NOMO-1 treated with DMSO at 0.1 percent for 48 hours (cell line): ENCODE measurements at regions not wholly inside any gene's neighbourhood (a gene's known extent, or its start where the extent isn't known, plus 50 kb on each side); places are given as distances from the start of the nearest gene placed in this dataset.
"Not testable (repeated sequence)": the region's sequence is repeated elsewhere in the genome, so short reads cannot be mapped to it uniquely, and the experiment has no call there.

ENCODE experiments used
- DNase-seq: peaks from one replicate; lab custom pipeline; 2025; ENCODE audit not compliant: unreplicated experiment; lab: John Stamatoyannopoulos, UW

DNA sequence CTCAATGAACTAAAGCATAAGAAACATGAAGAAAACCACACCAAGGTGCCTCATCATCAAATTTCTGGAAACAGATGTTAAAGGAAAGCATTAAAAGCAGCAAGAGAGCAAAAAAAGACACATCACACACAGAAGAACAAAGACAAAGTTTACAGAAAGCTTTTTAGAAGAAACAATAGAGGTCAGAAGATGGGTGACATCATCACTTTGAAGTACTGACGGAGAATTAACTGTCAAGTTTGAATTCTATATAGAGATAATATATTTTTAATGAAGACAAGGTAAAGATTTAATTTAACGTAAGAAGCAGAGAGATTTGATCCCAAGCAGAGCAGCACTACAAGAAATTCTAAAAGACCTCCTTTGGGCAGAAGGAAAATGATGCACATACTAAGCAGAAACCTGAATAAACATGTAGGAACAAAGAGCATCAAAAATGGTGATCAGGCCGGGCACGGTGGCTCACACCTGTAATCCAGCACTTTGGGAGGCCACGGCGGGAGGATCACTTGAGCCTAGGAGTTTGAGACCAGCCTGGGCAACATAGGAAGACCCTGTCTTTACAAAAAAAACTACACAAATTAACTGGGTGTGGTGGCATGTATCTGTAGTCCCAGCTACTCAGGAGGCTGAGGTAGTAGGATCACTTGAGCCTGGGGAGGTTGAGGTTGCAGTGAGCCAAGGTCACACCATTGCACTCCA, 63.3 kb upstream of the RTL6 start:
- DNase-seq: no peak

DNA sequence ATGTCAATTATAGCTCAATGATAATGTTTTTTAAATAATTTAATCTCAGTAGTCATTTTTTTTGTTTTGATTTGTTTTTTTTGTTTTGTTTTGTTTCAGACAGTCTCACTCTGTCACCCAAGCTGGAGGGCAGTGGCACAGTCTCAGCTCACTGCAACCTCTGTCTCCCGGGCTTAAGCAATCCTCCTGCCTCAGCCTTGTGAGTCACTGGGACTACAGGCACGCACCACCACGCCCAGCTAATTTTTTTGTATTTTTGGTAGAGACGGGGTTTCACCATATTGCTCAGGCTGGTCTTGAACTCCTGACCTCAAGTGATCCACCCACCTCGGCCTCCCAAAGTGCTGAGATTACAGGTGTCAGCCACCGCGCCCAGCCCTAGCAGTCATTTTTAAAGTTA, 60.6 kb upstream of the RTL6 start:
- DNase-seq: peak; percentile 4

DNA sequence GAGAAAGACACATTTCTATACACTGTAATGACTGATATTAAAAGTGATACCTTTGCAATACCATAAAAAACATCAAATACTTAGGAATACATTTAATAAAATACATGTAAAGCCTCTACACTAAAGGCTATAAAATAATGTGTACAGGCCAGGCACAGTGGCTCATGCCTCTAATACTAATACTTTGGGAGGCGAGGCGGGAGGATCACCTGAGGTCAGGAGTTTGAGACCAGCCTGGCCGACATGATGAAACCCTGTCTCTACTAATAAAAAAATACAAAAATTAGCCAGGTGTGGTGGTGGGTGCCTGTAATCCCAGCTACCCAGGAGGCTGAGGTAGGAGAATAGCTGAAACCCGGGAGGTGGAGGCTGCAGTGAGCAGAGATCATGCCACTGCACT, 59.8 kb upstream of the RTL6 start:
- DNase-seq: not testable (repeated sequence)

DNA sequence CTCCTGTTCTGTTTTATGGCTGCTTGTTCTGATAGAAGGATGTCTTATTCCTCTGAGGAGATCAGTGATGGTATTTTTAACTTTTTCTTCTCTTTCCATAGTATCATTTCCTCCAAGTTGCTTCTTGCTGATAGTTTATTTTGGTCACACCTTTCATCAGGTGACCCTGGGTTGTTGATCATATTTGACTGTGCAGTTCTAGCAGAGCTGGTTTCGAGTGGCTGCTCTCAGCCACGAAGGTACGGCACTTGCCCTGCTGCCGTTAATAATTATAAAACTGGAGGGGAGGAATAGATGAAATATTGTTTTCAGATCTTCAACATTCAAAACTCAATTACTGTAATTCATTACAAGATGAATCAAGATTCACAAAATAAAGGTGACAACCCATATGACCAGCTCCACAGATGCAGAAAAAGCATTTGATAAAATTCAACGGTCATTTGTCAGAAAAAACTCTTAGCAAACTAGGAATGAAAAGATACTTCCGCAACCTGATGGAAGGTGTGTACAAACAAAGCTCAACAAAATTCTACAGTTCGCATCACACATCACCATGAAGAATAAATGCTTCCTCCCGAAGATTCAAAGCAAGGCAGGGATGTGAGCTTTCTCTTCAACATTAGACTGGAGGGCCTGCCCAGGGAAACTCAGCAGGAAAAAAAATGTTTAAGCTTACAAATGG, 59.2 kb upstream of the RTL6 start:
- no peak for DNase-seq

DNA sequence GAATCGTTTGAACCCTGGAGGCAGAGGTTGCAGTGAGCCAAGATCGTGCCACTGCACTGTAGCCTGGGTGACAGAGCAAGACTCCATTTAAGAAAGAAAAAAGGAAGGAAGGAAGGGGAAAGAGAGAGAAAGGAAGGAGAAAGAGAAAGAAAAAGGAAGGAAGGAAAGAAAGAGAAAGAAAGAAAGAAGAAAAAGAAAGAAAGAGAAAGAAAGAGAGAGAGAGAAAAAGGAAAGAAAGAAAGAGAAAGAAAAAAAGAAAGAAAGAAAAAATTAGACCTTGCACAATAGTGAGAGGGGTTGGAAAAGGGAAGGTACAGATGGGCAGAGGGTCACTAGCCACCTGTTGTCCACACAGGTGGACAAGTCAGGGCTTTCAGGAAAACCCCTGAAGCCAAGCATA, 57.6 kb upstream of the RTL6 start:
- no peak for DNase-seq

DNA sequence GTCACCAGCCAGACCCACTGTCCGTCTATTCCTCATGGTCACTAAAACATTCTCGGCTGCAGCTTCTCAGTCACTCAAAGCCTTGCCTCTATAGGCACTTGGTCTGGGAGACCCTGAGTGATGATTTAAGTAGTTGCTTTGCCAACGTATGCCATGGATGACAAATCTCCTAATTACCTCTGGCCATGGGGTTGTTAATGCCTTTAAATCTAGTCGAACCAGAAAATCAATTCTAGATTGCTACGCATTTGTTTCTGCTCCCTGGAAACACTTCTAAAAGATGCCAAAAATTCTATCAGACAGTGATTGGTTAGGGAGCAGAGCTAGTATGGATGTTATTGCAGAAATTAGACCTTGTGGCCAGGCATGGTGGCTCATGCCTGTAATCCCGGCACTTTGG, 57.0 kb upstream of the RTL6 start:
- no peak for DNase-seq

DNA sequence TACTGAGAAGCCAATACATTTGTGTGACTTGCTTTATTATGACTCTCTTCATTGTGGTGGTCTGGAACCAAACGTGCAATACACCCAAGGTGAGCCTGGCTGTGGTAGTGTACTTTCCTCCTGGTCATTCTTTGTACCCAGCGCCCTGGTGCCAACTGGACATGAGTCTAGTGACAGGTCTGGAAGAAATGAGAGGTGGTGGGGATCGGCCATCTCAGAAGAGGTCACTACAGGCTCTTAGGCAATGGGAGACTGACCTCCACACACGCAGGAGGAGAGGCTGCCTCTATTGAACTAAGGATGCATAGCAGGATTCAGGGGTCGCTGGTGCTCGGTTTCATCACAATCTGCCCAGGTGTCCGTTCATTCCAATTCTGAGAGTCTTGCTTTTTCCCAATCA, 56.4 kb upstream of the RTL6 start:
- no peak for DNase-seq

DNA sequence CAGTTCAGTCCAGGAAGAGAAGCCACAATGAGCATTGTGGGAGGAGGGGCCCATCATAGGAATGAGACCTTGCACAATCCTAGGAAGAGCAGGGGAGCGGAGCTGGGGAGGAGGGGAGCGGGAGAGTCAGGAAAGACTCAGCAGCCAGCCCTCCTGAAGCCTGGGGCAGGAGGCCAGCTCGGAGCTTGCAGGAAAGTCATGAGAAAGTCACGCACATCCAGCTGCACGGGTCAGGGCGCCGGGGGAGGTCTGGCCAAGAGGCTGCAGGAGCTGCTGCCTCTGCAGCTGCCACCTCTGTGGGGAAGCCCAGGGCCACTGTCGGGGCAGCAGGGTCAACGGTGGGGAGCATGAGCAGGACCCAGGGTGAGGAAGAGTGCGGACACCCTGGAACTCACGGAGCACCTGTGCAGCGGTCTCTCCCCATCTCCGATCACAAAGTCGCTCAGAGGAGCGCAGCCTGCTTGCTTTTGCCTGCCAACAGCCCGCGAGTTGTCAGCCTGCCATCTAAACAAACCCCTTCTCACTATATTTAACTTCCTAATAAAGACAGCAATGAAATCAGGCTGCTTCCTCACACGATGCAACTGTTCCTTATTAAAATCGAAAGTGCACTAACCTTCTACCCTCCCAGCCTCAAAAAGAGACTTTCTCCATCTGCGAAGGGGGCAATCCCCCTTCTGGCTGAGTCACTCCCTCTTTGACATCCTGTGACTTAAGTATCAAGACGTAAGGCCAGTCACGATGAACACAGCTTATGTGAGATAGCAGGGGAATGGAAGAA, 52.9 kb upstream of the RTL6 start:
- DNase-seq: peak; percentile 72

DNA sequence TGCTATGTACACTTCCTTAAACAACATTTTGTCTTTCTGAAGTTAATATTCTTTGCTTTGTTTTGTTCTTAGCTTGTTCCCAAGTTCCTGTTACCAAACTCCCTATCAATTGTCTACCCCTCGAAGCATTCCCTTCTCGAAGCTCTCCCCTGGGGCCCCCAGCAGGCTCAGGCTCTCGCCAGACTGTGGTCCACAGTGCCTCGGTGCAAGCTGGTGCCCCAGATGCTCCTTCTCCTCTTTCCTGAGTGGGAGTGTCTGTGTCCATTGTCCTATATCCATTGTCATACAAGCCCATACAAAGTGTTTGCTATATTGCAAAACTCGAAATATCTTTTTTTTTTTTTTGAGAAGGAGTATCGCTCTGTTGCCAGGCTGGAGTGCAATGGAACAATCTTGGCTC, 51.7 kb upstream of the RTL6 start:
- no peak for DNase-seq

DNA sequence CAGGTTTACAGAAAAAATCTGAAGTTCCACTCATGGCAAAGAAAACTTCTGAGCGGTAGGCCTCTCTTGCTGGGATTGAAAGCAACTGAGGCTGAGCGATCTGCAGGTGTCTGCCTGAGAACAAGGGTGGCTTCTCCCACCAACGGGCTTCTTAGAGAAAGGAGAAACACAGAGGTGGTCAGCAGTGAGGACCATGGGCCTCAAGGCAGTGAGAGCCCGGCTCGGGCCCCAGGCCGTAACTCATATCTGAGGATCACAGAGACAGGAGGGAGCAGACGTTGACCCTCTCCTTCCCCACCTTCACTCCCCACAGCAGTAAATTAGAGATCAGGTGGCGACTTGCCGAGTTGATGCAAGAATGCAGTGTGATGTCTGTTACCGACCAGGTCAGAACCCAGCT, 50.9 kb upstream of the RTL6 start:
- DNase-seq: no peak
